ENCODE measurements at regions not wholly inside any gene's neighbourhood (a gene's known extent, or its start where the extent isn't known, plus 50 kb on each side); places are given as distances from the start of the nearest gene placed in this dataset.
"Not testable (repeated sequence)": the region's sequence is repeated elsewhere in the genome, so short reads cannot be mapped to it uniquely, and the experiment has no call there.

DNA sequence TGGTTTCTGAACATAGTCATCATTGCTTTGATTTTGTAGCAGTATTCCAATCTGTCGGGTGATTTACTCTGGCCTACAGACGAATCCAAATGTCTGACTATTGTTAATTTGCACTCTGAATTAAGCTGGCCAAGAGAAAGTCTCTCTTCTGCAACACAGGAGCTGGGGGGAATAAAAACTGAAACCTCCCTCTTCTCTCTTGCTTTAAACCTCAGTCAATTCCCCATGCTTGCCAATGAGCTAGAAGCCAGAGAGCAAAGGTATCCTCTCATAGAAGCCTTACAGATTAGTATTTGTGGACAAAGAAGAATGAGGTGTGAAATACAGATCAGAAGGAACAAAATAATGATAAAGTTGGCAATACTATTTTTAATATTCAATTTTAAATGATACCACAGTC, 353.9 kb upstream of the CDH10 start:
- DNase-seq (ENCODE audit: low read depth) = no peak
- no peak for TF ChIP-seq CTCF (IDR thresholded peaks at IDR 0.05; ENCODE audit: control insufficient read depth, extremely low read depth, insufficient read depth)
- no peak overlapping the region for H3K4me3 ChIP-seq (ENCODE audit: low read depth, low read length)

GRCh38 chr5:24986326-24986725, 341.5 kb upstream of the CDH10 start:
- no peak for TF ChIP-seq CTCF (IDR thresholded peaks at IDR 0.05; ENCODE audit: control insufficient read depth, extremely low read depth, insufficient read depth)
- no peak overlapping the region for H3K4me3 ChIP-seq (ENCODE audit: low read depth, low read length)
- DNase-seq (ENCODE audit: low read depth) = no peak

DNA sequence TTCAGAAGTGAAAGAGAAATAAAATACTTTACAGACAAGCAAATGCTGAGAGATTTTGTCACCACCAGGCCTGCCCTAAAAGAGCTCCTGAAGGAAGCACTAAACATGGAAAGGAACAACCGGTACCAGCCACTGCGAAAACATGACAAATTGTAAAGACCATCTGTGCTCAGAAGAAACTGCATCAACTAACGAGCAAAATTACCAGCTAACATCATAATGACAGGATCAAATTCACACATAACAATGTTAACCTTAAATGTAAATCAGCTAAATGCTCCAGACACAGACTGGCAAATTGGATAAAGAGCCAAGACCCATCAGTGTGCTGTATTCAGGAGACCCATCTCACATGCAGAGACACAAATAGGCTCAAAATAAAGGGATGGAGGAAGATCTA, 333.8 kb upstream of the CDH10 start:
- DNase-seq (ENCODE audit: low read depth); H3K4me3 ChIP-seq (ENCODE audit: low read depth, low read length): not testable (repeated sequence)

DNA sequence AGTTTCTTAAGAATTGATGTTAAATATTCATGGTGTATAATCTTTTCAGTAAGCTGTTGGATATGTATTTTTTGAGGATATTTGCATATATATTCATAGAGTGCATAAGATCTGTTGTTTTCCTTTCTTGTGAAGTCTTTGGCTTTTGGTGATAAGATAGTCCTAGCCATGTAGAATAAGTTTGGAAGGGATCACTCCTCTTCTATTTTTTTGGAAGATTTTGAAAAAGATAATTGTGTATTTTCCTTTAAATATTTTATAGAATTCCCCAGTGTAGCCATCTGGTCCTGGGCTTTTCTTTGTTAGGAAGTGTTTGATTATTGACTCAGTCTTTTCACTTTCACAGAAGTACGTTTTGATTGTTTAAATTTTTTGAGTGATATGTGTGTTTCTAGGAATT, 318.8 kb upstream of the CDH10 start:
- H3K4me3 ChIP-seq (ENCODE audit: low read depth, low read length) = no peak overlapping the region
- DNase-seq (ENCODE audit: low read depth) = no peak
- TF ChIP-seq CTCF (IDR thresholded peaks at IDR 0.05; ENCODE audit: control insufficient read depth, extremely low read depth, insufficient read depth) = no peak

DNA sequence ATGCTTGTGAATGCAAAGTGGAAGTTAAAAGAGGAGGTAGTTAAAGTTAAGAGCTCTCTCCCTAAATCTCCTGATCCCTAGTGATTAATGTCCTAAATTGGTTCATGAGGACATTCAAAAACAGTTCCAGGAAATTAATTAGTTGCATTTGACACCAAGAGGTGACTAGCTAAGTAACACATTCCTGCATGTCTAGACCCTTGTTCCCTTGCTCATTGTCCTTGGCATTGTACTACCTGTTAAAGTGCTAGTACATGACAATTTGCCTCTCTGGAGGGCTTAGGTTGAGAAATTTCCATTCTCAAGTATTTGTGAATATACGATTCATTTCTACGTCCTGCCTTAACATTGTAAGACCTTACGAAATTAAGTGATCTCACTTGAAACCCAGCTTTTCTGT, 278.6 kb upstream of the CDH10 start:
- no peak for DNase-seq (ENCODE audit: low read depth)
- no peak for TF ChIP-seq CTCF (IDR thresholded peaks at IDR 0.05; ENCODE audit: control insufficient read depth, extremely low read depth, insufficient read depth)

GRCh38 chr5:24918676-24919075, 273.9 kb upstream of the CDH10 start:
- no peak for DNase-seq (ENCODE audit: low read depth)
- TF ChIP-seq CTCF (IDR thresholded peaks at IDR 0.05; ENCODE audit: control insufficient read depth, extremely low read depth, insufficient read depth) = no peak
- no peak overlapping the region for H3K4me3 ChIP-seq (ENCODE audit: low read depth, low read length)

More for the DNA sequence above, 278.6 kb upstream of the CDH10 start:
- no peak overlapping the region for H3K4me3 ChIP-seq (ENCODE audit: low read depth, low read length)

DNA sequence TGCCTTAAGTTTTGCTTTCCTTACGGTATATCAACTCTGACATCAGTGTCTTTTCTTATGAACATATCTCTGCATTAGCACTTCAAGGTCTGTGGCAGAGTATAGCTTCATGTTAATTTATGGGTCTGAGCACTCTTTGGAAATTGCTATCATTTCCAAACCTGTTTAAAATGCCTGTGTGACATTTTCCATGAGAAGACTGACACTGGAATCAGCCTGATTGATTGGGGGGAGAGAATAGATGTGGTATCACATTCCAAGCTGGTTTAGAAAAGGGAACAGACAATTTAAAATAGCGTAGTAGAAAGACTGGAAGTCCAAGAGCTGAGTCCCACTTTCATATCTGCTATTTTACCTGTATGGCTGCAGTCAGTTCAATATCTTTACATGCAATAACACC, 272.1 kb upstream of the CDH10 start:
- DNase-seq (ENCODE audit: low read depth) = no peak

More for the DNA sequence above, 272.1 kb upstream of the CDH10 start:
- no peak for TF ChIP-seq CTCF (IDR thresholded peaks at IDR 0.05; ENCODE audit: control insufficient read depth, extremely low read depth, insufficient read depth)
- no peak overlapping the region for H3K4me3 ChIP-seq (ENCODE audit: low read depth, low read length)

Data from LNCaP clone FGC (cell line).